Stomach (tissue), 8 donors: ENCODE measurements at regions not wholly inside any gene's neighbourhood (a gene's known extent, or its start where the extent isn't known, plus 50 kb on each side); places are given as distances from the start of the nearest gene placed in this dataset.

Experiments
- DNase-seq, 2 donors: peaks; one replicate each; pipeline versions ENCODE4 v3.0.0 to v3.0.0-alpha.2; 2013 to 2019
- H3K27ac ChIP-seq, 5 donors: fragments of 200-600 bp in 4 of 5; sonication (generic) in 4 of 5; one replicate each; pipeline ENCODE4 v1.5.1; 2013 to 2019; ENCODE audit warnings: mild to moderate bottlenecking in 1 of 5, moderate library complexity in 1 of 5
- H3K27me3 ChIP-seq, 3 donors: fragments of 200-600 bp; sonication (generic); one replicate each; pipeline ENCODE4 v1.5.1; 2017 to 2019; ENCODE audit warnings: mixed run types in 1 of 3
- H3K36me3 ChIP-seq, 4 donors: fragments of 200-600 bp; sonication (generic); 1 replicate in 3 of 4; 2 replicates in 1 of 4; pipeline ENCODE4 v1.5.1; 2016 to 2019
- H3K4me1 ChIP-seq, 4 donors: fragments of 200-600 bp; sonication (generic); one replicate each; pipeline ENCODE4 v1.5.1; 2016 to 2019
- H3K4me3 ChIP-seq, 4 donors: fragments of 200-600 bp; sonication (generic) in 3 of 4; one replicate each; pipeline ENCODE4 v1.5.1; 2016 to 2019; ENCODE audit warnings: mild to moderate bottlenecking in 1 of 4
- H3K9me3 ChIP-seq, 4 donors: fragments of 200-600 bp; sonication (generic); one replicate each; pipeline ENCODE4 v1.5.1; 2016 to 2019
- EP300 ChIP-seq: sonication (generic); formaldehyde crosslinking; IDR thresholded peaks from one replicate; pipeline ENCODE4 v1.6.1; 2017; ENCODE audit warnings: antibody characterized with exemption
- POLR2A ChIP-seq, 4 donors: fragments of 450-650 bp; IDR thresholded peaks; one replicate each; pipeline ENCODE4 v1.6.1; 2016; ENCODE audit warnings: antibody characterized with exemption in 4 of 4, control low read depth in 2 of 4, mild to moderate bottlenecking in 1 of 4, moderate library complexity in 1 of 4
- POLR2AphosphoS5 ChIP-seq, 3 donors: sonication (generic); formaldehyde crosslinking; IDR thresholded peaks; one replicate each; pipeline ENCODE4 v1.6.1; 2016; ENCODE audit warnings: antibody characterized with exemption in 3 of 3
- WGBS, 5 donors: extraction: QIAGEN DNeasy Blood & Tissue Kit in 3 of 5; methylation state at CpG; one replicate each; pipeline versions ENCODE4 v1.1.5 to v1.1.7; 2013 to 2018; 5-methylcytosine and 5-hydroxymethylcytosine counted together
- intact Hi-C: fragments of 100-400 bp; cut with DNase I; formaldehyde crosslinking; loops from one replicate; pipeline ENCODE4 v1.15.1; 2023; ENCODE audit warnings: low total_unique reads
- TF ChIP-seq, protein P1 (sequence below), 7 experiments: fragments of 450-650 bp in 4 of 7; fragments of 200-600 bp in 3 of 7; sonication (generic) in 3 of 7; IDR thresholded peaks; one replicate each; pipeline ENCODE4 v1.5.1; 2016 to 2019; ENCODE audit warnings: antibody characterized with exemption in 7 of 7, control low read depth in 2 of 7, mild to moderate bottlenecking in 1 of 7
- donor health status: healthy with polysubstance abuse.
- donor health status: Bipolar disorder and iron deficiency.
- donor health status: healthy.

DNA sequence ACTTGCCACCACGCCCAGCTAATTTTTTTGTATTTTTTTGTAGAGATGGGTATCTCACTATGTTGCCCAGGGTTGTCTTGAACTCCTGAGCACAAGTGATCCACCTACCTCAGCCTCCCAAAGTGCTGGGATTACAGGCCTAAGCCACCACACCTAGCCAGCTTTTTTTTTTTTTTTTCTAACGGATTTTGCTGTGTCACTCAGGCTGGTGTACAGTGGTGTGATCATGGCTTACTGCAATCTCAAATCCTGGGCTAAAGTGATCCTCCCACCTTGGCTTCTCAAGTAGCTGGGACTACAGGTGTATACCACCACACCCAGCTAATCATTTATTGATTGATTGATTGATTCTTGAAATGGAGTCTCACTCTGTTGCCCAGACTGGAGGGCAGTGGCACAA lies 106.0 kb upstream of the TRIM24 start:
- H3K9me3 ChIP-seq: peaks cover 5 to 25% (median 16%) of the 10 kb centered on the region in 4 donors
- intact Hi-C loops: no loop called here
- no peak overlapping the region for H3K4me3 ChIP-seq
- no peak overlapping the region for H3K27ac ChIP-seq
- no peak for DNase-seq
- no peaks in the 10 kb centered on the region for H3K36me3 ChIP-seq
- H3K4me1 ChIP-seq: no peaks in the 10 kb centered on the region
- WGBS, 5 donors: 75 to 89% (median 80%) methylated on average over 2 of the region's 2 CpGs
- no peak for TF ChIP-seq POLR2A (IDR thresholded peaks at IDR 0.05)
- TF ChIP-seq EP300: no peak
- TF ChIP-seq, protein P1, sequence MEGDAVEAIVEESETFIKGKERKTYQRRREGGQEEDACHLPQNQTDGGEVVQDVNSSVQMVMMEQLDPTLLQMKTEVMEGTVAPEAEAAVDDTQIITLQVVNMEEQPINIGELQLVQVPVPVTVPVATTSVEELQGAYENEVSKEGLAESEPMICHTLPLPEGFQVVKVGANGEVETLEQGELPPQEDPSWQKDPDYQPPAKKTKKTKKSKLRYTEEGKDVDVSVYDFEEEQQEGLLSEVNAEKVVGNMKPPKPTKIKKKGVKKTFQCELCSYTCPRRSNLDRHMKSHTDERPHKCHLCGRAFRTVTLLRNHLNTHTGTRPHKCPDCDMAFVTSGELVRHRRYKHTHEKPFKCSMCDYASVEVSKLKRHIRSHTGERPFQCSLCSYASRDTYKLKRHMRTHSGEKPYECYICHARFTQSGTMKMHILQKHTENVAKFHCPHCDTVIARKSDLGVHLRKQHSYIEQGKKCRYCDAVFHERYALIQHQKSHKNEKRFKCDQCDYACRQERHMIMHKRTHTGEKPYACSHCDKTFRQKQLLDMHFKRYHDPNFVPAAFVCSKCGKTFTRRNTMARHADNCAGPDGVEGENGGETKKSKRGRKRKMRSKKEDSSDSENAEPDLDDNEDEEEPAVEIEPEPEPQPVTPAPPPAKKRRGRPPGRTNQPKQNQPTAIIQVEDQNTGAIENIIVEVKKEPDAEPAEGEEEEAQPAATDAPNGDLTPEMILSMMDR (IDR thresholded peaks at IDR 0.05): no peak
- TF ChIP-seq POLR2AphosphoS5 (IDR thresholded peaks at IDR 0.05): no peak
- no peaks in the 10 kb centered on the region for H3K27me3 ChIP-seq

DNA sequence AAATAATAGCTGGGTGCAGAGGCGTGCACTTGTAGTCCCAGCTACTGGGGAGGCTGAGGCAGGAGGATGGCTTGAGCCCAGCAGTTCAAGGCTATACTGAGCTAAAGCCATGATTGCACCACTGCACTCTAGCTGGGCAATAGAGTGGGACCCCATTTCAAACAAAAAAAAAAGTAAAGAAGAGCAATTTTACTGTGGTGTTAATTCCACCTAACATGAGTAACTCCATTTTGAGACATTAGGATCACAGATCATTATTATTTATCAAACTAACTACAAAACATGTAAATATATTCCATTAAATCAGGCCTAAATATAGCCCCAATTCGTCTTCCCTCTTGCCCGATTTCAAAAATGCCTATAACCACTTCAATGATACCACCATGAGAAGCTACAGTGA lies 104.8 kb upstream of the TRIM24 start:
- no peaks in the 10 kb centered on the region for H3K36me3 ChIP-seq
- DNase-seq: no peak
- H3K9me3 ChIP-seq: peaks cover 5 to 22% (median 12%) of the 10 kb centered on the region in 4 donors
- 84 to 97% (median 93%) methylated on average over 3 of the region's 3 CpGs for WGBS, 5 donors
- intact Hi-C loops: no loop called here
- H3K4me1 ChIP-seq: no peaks in the 10 kb centered on the region
- TF ChIP-seq, protein P1 (IDR thresholded peaks at IDR 0.05): no peak
- no peak overlapping the region for H3K27ac ChIP-seq
- H3K27me3 ChIP-seq: no peaks in the 10 kb centered on the region
- H3K4me3 ChIP-seq: no peak overlapping the region

DNA sequence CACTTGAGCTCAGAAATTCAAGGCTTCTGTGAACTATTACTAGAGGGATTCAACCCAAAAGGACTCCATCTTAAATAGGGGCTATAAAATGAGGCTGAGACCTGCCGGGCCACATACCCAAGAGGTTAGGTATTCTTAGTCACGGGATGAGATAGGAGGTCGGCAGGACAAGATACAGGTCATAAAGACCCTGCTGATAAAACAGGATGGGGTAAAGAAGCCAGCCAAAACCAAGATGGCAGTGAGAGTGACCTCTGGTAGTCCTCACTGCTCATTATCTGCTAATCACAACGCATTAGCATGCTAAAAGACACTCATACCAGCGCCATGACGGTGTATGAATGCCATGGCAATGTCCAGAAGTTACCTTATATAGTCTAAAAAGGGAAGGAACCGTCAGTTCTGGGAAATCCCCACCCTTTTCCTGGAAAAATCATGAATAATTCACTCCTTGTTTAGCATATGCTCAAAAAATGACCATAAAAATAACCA lies 101.2 kb upstream of the TRIM24 start:
- no peak overlapping the region for H3K4me3 ChIP-seq
- WGBS, 5 donors: 84 to 92% (median 89%) methylated on average over 7 of the region's 7 CpGs
- no peak for TF ChIP-seq POLR2AphosphoS5 (IDR thresholded peaks at IDR 0.05)
- TF ChIP-seq, protein P1 (IDR thresholded peaks at IDR 0.05): no peak
- no peak for TF ChIP-seq EP300
- no peak for TF ChIP-seq POLR2A (IDR thresholded peaks at IDR 0.05)
- no peak overlapping the region for H3K27ac ChIP-seq
- no peak for DNase-seq
- H3K4me1 ChIP-seq: no peaks in the 10 kb centered on the region
- H3K27me3 ChIP-seq: no peaks in the 10 kb centered on the region
- intact Hi-C loops: no loop called here
- H3K36me3 ChIP-seq: no peaks in the 10 kb centered on the region
- no peaks in the 10 kb centered on the region for H3K9me3 ChIP-seq

DNA sequence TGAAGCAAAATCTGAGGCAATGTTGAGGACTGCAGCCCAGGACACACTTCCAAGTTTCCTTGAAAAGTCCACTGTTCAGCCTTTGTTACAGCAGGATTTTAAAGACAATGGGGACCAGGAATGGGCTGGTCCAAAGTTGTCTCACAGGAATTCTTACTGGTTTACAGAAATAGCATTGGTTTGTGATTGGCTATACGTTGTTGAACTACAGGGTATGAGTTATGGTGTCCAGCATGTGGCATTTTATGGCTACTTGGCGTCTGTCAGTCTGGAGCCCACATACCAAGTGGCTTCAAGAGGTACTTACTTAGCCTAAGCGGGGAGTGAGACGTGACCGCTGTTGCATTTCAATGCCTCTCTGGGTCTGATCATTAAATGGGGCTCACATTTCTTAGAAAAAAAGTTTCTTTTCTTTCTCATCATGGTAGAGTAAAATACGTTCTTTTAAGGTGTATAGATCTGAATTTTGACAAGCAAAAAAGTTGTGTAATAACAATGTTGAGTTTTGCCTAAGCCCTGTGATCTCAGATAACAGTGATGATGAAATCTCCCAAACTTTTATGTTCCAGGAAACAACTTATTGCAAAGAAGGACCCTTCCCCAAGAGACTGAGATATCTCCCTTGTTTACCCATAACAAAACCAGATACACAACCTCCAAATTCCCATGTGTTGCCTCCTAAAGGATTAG lies 100.0 kb upstream of the TRIM24 start:
- intact Hi-C loops: no loop called here
- no peak for DNase-seq
- Histone ChIP-seq H3K36me3 (no peaks in the 10 kb centered on the region), H3K4me1 (no peaks in the 10 kb centered on the region), H3K27me3 (no peaks in the 10 kb centered on the region), H3K9me3 (no peaks in the 10 kb centered on the region), H3K4me3 (no peak overlapping the region), H3K27ac (no peak overlapping the region)
- no peak for TF ChIP-seq POLR2A (IDR thresholded peaks at IDR 0.05)
- no peak for TF ChIP-seq POLR2AphosphoS5 (IDR thresholded peaks at IDR 0.05)
- TF ChIP-seq EP300: no peak
- TF ChIP-seq, protein P1 (IDR thresholded peaks at IDR 0.05): no peak
- WGBS, 5 donors: 80 to 95% (median 85%) methylated on average over 6 of the region's 6 CpGs
